GM12878 (cell line): ENCODE measurements at regions not wholly inside any gene's neighbourhood (a gene's known extent, or its start where the extent isn't known, plus 50 kb on each side); places are given as distances from the start of the nearest gene placed in this dataset.

Source experiments
- TF ChIP-seq, protein P1 (sequence below), 3 experiments: IDR thresholded peaks in 2 of 3; conservative IDR thresholded peaks in 1 of 3; 2 replicates each; pipeline ENCODE4 v1.5.1; 2011; ENCODE audit warnings: low read depth in 3 of 3, low read length in 3 of 3, mild to moderate bottlenecking in 3 of 3, control low read depth in 2 of 3, moderate library complexity in 2 of 3, inconsistent platforms in 1 of 3, mixed read lengths in 1 of 3; ENCODE audit not compliant: control insufficient read depth in 2 of 3, insufficient read depth in 1 of 3; ENCODE audit errors: extremely low read depth in 1 of 3
- TF ChIP-seq, protein P2 (sequence below): fragments of 450-650 bp; formaldehyde crosslinking; IDR thresholded peaks from 2 replicates; pipeline ENCODE4 v1.5.0; 2022; ENCODE audit warnings: mild to moderate bottlenecking, missing genetic modification characterization

DNA sequence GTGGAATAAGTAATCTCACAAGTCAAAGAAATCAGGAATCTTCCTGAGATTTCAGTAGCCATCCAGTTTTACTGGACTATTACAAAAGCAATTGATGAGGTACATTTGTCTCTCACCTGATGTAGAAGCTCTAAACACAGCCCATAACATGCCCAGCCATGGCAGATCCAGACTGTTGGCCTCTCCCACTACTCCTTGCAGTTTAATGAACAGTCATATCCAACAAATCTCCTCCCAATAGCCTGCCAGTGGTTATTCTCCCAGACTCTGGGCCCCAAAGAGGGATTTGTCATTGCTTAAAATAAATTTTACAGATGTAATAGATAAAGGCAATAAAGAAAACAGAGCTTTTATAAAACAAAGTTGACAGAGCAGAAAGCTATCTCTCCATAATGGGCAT, 80.8 kb downstream of the ZNF608 start:
- TF ChIP-seq, protein P1, sequence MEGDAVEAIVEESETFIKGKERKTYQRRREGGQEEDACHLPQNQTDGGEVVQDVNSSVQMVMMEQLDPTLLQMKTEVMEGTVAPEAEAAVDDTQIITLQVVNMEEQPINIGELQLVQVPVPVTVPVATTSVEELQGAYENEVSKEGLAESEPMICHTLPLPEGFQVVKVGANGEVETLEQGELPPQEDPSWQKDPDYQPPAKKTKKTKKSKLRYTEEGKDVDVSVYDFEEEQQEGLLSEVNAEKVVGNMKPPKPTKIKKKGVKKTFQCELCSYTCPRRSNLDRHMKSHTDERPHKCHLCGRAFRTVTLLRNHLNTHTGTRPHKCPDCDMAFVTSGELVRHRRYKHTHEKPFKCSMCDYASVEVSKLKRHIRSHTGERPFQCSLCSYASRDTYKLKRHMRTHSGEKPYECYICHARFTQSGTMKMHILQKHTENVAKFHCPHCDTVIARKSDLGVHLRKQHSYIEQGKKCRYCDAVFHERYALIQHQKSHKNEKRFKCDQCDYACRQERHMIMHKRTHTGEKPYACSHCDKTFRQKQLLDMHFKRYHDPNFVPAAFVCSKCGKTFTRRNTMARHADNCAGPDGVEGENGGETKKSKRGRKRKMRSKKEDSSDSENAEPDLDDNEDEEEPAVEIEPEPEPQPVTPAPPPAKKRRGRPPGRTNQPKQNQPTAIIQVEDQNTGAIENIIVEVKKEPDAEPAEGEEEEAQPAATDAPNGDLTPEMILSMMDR (IDR thresholded peaks at IDR 0.05 in 2 of 3, conservative IDR thresholded peaks at IDR 0.05 in 1 of 3; ENCODE audit: control insufficient read depth in 2 of 3, extremely low read depth in 1 of 3, insufficient read depth in 1 of 3, low read depth in 3 of 3, low read length in 3 of 3): no peak
- TF ChIP-seq, protein P2, sequence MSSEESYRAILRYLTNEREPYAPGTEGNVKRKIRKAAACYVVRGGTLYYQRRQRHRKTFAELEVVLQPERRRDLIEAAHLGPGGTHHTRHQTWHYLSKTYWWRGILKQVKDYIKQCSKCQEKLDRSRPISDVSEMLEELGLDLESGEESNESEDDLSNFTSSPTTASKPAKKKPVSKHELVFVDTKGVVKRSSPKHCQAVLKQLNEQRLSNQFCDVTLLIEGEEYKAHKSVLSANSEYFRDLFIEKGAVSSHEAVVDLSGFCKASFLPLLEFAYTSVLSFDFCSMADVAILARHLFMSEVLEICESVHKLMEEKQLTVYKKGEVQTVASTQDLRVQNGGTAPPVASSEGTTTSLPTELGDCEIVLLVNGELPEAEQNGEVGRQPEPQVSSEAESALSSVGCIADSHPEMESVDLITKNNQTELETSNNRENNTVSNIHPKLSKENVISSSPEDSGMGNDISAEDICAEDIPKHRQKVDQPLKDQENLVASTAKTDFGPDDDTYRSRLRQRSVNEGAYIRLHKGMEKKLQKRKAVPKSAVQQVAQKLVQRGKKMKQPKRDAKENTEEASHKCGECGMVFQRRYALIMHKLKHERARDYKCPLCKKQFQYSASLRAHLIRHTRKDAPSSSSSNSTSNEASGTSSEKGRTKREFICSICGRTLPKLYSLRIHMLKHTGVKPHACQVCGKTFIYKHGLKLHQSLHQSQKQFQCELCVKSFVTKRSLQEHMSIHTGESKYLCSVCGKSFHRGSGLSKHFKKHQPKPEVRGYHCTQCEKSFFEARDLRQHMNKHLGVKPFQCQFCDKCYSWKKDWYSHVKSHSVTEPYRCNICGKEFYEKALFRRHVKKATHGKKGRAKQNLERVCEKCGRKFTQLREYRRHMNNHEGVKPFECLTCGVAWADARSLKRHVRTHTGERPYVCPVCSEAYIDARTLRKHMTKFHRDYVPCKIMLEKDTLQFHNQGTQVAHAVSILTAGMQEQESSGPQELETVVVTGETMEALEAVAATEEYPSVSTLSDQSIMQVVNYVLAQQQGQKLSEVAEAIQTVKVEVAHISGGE: no peak
